ENCODE measurements at regions not wholly inside any gene's neighbourhood (a gene's known extent, or its start where the extent isn't known, plus 50 kb on each side); places are given as distances from the start of the nearest gene placed in this dataset.
"Not testable (repeated sequence)": the region's sequence is repeated elsewhere in the genome, so short reads cannot be mapped to it uniquely, and the experiment has no call there.

GRCh38 chr7:24439104-24439503 is 134.1 kb upstream of the PALS2 start:
- H3K9ac ChIP-seq (ENCODE audit: low read length); H3K4me3 ChIP-seq (ENCODE audit: low read length); H3K9me3 ChIP-seq (ENCODE audit: control insufficient read depth, low read length); H3K27me3 ChIP-seq (replicated peaks; ENCODE audit: control insufficient read depth, insufficient read depth, low read length); DNase-seq (ENCODE audit: low read depth); H3K36me3 ChIP-seq (ENCODE audit: control insufficient read depth, insufficient read depth, low read length, severe bottlenecking): not testable (repeated sequence)
- peaks cover 11% of the 10 kb centered on the region for H3K4me1 ChIP-seq (ENCODE audit: control insufficient read depth, insufficient read depth, low read length)

- Histone ChIP-seq H3K4me1 (ENCODE audit: control insufficient read depth, insufficient read depth, low read length) (peaks cover 11% of the 10 kb centered on the region), H3K9me3 (ENCODE audit: control insufficient read depth, low read length) (peaks cover 5% of the 10 kb centered on the region)
- no peak for DNase-seq (ENCODE audit: low read depth)
Observed at GRCh38 chr7:24440892-24441291, 132.4 kb upstream of the PALS2 start.

GRCh38 chr7:24441314-24442027 is 131.8 kb upstream of the PALS2 start:
- peaks cover 11% of the 10 kb centered on the region for H3K4me1 ChIP-seq (ENCODE audit: control insufficient read depth, insufficient read depth, low read length)
- no peaks in the 10 kb centered on the region for H3K36me3 ChIP-seq (ENCODE audit: control insufficient read depth, insufficient read depth, low read length, severe bottlenecking)
- peaks cover 3% of the 10 kb centered on the region for H3K9me3 ChIP-seq (ENCODE audit: control insufficient read depth, low read length)
- no peak overlapping the region for H3K4me3 ChIP-seq (ENCODE audit: low read length)
- DNase-seq (ENCODE audit: low read depth), result no peak
- H3K9ac ChIP-seq (ENCODE audit: low read length), result no peak overlapping the region
- H3K27me3 ChIP-seq (replicated peaks; ENCODE audit: control insufficient read depth, insufficient read depth, low read length), result no peaks in the 10 kb centered on the region

More at GRCh38 chr7:24440892-24441291, 132.4 kb upstream of the PALS2 start:
- no peaks in the 10 kb centered on the region for H3K27me3 ChIP-seq (replicated peaks; ENCODE audit: control insufficient read depth, insufficient read depth, low read length)
- H3K36me3 ChIP-seq (ENCODE audit: control insufficient read depth, insufficient read depth, low read length, severe bottlenecking), result no peaks in the 10 kb centered on the region
- H3K4me3 ChIP-seq (ENCODE audit: low read length), result no peak overlapping the region
- no peak overlapping the region for H3K9ac ChIP-seq (ENCODE audit: low read length)

GRCh38 chr7:24442170-24442777 is 131.0 kb upstream of the PALS2 start:
- Histone ChIP-seq H3K4me3 (ENCODE audit: low read length) (no peak overlapping the region), H3K9ac (ENCODE audit: low read length) (no peak overlapping the region), H3K36me3 (ENCODE audit: control insufficient read depth, insufficient read depth, low read length, severe bottlenecking) (no peaks in the 10 kb centered on the region), H3K27me3 (replicated peaks; ENCODE audit: control insufficient read depth, insufficient read depth, low read length) (no peaks in the 10 kb centered on the region), H3K4me1 (ENCODE audit: control insufficient read depth, insufficient read depth, low read length) (peaks cover 11% of the 10 kb centered on the region), H3K9me3 (ENCODE audit: control insufficient read depth, low read length) (peaks cover 3% of the 10 kb centered on the region)
- no peak for DNase-seq (ENCODE audit: low read depth)

- H3K9me3 ChIP-seq (ENCODE audit: control insufficient read depth, low read length), result no peaks in the 10 kb centered on the region
- H3K9ac ChIP-seq (ENCODE audit: low read length), result no peak overlapping the region
- peaks cover 11% of the 10 kb centered on the region for H3K4me1 ChIP-seq (ENCODE audit: control insufficient read depth, insufficient read depth, low read length)
- no peaks in the 10 kb centered on the region for H3K36me3 ChIP-seq (ENCODE audit: control insufficient read depth, insufficient read depth, low read length, severe bottlenecking)
- H3K4me3 ChIP-seq (ENCODE audit: low read length), result no peak overlapping the region
- no peaks in the 10 kb centered on the region for H3K27me3 ChIP-seq (replicated peaks; ENCODE audit: control insufficient read depth, insufficient read depth, low read length)
- DNase-seq (ENCODE audit: low read depth), result no peak
Observed at GRCh38 chr7:24444666-24445440, 128.4 kb upstream of the PALS2 start.

- H3K4me3 ChIP-seq (ENCODE audit: low read length), result no peak overlapping the region
- no peak overlapping the region for H3K9ac ChIP-seq (ENCODE audit: low read length)
- no peaks in the 10 kb centered on the region for H3K4me1 ChIP-seq (ENCODE audit: control insufficient read depth, insufficient read depth, low read length)
- H3K9me3 ChIP-seq (ENCODE audit: control insufficient read depth, low read length), result no peaks in the 10 kb centered on the region
- no peak for DNase-seq (ENCODE audit: low read depth)
- no peaks in the 10 kb centered on the region for H3K36me3 ChIP-seq (ENCODE audit: control insufficient read depth, insufficient read depth, low read length, severe bottlenecking)
- peaks cover 3% of the 10 kb centered on the region for H3K27me3 ChIP-seq (replicated peaks; ENCODE audit: control insufficient read depth, insufficient read depth, low read length)
Observed at GRCh38 chr7:24448038-24448437, 125.2 kb upstream of the PALS2 start.

GRCh38 chr7:24449416-24449815 is 123.8 kb upstream of the PALS2 start:
- H3K9ac ChIP-seq (ENCODE audit: low read length); DNase-seq (ENCODE audit: low read depth); H3K4me1 ChIP-seq (ENCODE audit: control insufficient read depth, insufficient read depth, low read length); H3K9me3 ChIP-seq (ENCODE audit: control insufficient read depth, low read length); H3K36me3 ChIP-seq (ENCODE audit: control insufficient read depth, insufficient read depth, low read length, severe bottlenecking); H3K4me3 ChIP-seq (ENCODE audit: low read length); H3K27me3 ChIP-seq (replicated peaks; ENCODE audit: control insufficient read depth, insufficient read depth, low read length): not testable (repeated sequence)

- Histone ChIP-seq H3K4me3 (ENCODE audit: low read length) (no peak overlapping the region), H3K9ac (ENCODE audit: low read length) (no peak overlapping the region), H3K36me3 (ENCODE audit: control insufficient read depth, insufficient read depth, low read length, severe bottlenecking) (no peaks in the 10 kb centered on the region), H3K4me1 (ENCODE audit: control insufficient read depth, insufficient read depth, low read length) (peaks cover 22% of the 10 kb centered on the region), H3K27me3 (replicated peaks; ENCODE audit: control insufficient read depth, insufficient read depth, low read length) (peaks cover 3% of the 10 kb centered on the region), H3K9me3 (ENCODE audit: control insufficient read depth, low read length) (no peaks in the 10 kb centered on the region)
- DNase-seq (ENCODE audit: low read depth), result no peak
Observed at GRCh38 chr7:24455813-24456525, 117.3 kb upstream of the PALS2 start.

GRCh38 chr7:24456526-24457218 is 116.6 kb upstream of the PALS2 start:
- H3K9ac ChIP-seq (ENCODE audit: low read length), result peak overlapping the region; percentile 28
- H3K27me3 ChIP-seq (replicated peaks; ENCODE audit: control insufficient read depth, insufficient read depth, low read length), result no peaks in the 10 kb centered on the region
- no peaks in the 10 kb centered on the region for H3K9me3 ChIP-seq (ENCODE audit: control insufficient read depth, low read length)
- DNase-seq (ENCODE audit: low read depth), result no peak
- no peaks in the 10 kb centered on the region for H3K36me3 ChIP-seq (ENCODE audit: control insufficient read depth, insufficient read depth, low read length, severe bottlenecking)
- H3K4me3 ChIP-seq (ENCODE audit: low read length), result peak overlapping the region; percentile 48
- H3K4me1 ChIP-seq (ENCODE audit: control insufficient read depth, insufficient read depth, low read length), result peaks cover 22% of the 10 kb centered on the region

GRCh38 chr7:24457219-24457558 is 116.1 kb upstream of the PALS2 start:
- peaks cover 22% of the 10 kb centered on the region for H3K4me1 ChIP-seq (ENCODE audit: control insufficient read depth, insufficient read depth, low read length)
- no peaks in the 10 kb centered on the region for H3K36me3 ChIP-seq (ENCODE audit: control insufficient read depth, insufficient read depth, low read length, severe bottlenecking)
- H3K27me3 ChIP-seq (replicated peaks; ENCODE audit: control insufficient read depth, insufficient read depth, low read length), result no peaks in the 10 kb centered on the region
- peak overlapping the region; percentile 28 for H3K9ac ChIP-seq (ENCODE audit: low read length)
- no peaks in the 10 kb centered on the region for H3K9me3 ChIP-seq (ENCODE audit: control insufficient read depth, low read length)
- H3K4me3 ChIP-seq (ENCODE audit: low read length), result peak overlapping the region; percentile 48
- no peak for DNase-seq (ENCODE audit: low read depth)
